Activated gamma-delta T cell treated with anti-CD3 and anti-CD28 coated beads, Interleukin-2, amount 50 U/mL, for 16 hours (primary cell): ENCODE measurements at regions not wholly inside any gene's neighbourhood (a gene's known extent, or its start where the extent isn't known, plus 50 kb on each side); places are given as distances from the start of the nearest gene placed in this dataset.

Experiments used
- DNase-seq: peaks from one replicate; pipeline ENCODE4 v3.0.0-alpha.2; 2020; ENCODE audit warnings: low read depth

DNA sequence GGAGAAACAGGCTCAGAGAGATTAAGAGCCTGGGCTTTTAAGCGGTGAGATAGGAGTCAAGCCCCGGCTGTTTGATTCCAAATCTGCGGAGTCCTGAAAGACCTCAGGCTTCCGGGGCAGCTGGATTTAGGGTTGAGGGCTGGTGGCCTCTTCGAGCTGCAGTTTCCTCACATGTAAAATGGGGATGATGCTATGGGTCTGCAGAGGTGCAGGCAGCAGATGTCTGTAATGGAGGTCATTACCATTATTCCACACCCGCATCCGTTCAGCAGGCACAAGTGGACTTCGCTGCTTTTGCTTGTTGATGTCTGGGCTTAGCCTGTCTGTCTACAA lies 175.6 kb upstream of the HS6ST1 start:
- DNase-seq, result no peak

DNA sequence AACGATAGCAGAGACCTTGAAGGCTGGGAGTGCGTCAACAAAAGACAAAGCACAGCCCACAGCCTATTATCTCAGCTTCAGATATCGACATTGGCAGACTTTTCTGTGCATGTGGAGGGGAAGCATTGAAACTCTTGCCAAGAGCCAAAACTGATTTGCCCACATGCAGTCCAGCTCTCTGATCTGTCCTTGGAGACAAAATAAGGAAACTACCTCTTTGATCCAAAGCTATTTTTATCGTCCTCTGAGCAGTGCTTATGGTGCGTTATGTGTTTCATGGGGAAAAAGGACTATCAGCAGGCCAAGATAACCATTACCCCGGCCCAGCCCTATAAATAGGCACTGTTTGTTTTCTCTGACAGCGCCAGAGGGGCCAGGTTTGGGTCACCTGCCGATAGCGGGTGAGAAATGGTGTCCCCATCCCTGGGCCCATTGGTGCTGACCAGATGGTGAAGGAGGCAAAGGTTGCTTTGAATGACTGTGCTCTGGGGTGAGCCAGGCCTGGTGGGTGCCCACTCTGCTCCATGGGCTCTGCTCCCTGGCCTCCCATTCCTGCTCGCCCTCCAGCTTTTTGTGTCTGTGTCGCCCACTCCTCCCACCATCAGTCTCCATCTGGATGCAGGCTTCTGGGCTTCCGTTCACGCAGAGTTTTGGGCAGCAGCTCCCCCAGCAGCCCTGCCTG lies 176.1 kb upstream of the HS6ST1 start:
- DNase-seq, result no peak

DNA sequence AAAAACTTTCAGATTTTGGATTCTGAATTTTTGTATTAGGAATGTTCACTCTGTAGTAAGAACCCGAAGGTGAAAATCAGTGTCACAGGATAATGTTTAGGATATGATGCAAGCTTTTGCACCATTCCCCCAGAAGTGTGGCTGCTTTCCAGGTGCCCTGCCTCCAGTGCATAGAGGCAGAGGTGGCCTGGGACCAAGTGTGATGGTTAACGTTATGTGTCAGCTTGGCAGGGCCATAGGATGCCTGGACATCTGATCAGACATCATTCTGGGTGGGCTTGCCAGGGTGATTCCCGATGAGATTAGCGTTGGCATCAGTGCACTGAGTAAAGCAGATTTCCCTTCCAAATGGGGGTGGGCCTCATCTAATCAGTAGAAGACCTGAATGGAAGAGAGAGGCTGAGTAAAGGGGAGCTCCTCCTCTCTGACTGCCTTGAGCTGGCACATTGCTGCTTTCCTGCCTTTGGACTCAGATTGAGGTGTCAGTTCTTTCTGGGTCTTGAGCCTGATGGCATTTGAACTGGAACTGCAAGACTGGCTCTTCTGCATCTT lies 177.4 kb upstream of the HS6ST1 start:
- no peak for DNase-seq

DNA sequence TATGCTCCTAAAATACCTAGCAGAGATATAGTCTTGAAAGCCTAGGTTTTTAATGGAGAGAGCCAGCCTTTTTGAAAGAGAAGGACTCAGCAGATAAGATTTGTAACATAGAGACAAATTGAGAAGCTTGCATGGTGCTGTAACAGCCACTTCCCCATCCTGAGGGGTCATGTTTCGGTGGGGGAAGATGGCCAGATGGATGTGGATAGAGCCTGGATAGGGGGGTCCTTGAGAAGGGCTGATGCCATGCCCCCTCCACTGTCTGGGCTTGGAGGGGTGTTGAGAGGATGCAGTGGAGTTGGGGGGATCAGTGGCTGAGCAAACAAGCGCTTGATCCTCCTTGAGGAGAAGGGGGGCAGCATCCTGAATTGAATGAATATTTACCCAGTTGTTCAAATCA lies 178.0 kb upstream of the HS6ST1 start:
- no peak for DNase-seq

DNA sequence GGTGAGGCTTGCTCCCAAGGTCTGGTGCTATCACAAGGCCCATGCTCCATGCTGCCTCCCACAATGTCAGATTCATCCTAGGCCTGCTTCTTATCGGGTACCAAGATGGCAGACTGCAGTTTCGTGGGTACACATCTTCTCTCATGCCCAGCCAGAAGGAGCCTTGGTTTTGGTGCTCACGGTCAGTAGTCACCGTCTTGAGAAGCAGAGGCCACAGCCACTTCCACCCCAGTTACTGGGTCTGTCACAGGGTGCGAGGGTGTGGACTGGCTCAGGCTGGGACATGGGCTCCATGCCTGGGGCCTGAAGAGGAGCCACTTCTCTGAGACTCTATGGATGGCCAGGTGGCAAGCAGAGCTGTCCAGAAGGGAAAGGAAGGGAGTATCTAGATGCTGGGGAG lies 178.8 kb upstream of the HS6ST1 start:
- DNase-seq, result no peak

DNA sequence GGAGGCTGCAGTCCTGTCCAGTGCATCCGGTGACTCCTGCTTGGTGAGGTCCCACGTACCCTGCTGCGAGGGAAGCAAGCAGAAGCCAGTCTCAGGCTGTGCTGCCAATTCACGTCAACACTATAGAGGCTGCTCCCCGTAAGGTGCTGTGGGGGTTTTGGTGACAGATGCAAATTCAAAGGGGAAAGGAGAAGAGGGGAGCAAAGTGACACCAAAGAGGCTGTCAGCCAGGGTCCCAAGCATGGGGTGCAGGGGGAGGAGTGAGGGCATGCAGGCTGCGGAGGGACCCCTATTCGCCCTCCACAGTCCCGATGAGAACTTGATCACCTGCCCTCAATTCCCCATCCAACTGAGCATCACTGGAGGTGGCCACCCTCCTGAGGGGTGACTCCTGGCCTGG lies 179.4 kb upstream of the HS6ST1 start:
- no peak for DNase-seq

DNA sequence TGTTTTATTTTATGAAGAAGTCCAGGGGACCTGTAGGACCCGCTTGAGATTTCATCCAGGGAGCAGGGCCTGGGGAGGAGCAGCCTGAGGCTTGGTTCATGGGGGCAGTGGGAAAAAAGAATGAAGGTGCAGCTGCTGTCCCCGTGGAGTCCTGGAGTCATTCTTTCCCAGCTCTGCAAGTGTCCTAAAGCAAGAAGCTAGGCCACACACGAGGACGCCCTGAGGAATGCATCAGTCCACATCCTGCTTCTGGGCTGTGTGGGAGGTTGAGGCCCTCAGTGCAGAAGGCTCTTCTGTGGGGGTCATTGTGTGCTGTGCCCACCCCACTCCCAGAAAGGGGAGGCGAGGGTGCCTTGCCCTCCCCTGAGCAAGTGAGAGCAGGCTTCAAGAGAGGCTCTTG lies 179.9 kb upstream of the HS6ST1 start:
- DNase-seq, result no peak

DNA sequence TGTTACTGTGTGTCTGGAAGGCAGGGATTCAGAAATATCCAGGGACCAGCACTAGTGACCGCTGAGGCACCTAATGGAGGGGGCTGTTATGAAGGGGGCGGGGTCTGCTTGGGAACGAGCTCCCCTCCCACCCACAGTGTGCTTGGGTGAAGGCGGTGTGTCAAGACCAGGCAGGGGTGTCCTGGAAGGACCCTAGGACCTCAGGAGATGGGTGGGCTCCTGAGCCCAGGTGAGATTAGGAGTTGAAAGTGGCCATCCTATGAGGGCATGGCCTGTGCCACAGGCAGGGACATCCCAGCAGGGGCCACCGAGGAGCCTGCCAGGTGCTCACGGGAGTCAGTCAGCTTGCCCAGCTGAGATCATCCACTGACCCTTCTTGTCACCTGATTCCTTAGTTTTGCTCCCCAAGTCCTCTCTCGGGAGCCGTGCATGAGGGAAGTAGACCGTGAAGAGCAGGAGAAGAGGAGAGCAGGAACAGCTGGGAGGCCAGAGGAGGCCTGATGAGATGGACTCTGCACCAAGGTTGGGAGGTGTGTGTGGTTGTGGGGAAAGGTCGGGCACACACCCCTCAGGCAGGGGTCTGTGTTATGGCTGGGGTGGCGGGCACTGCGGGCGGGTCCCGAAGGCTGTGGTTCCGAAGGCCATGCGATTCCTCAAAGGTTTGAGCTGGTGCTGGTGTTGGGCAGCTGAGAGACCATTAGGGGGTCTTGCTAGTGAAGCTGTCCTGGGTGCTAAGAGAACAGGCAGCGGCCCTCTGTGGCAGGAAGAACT lies 180.9 kb upstream of the HS6ST1 start:
- no peak for DNase-seq

DNA sequence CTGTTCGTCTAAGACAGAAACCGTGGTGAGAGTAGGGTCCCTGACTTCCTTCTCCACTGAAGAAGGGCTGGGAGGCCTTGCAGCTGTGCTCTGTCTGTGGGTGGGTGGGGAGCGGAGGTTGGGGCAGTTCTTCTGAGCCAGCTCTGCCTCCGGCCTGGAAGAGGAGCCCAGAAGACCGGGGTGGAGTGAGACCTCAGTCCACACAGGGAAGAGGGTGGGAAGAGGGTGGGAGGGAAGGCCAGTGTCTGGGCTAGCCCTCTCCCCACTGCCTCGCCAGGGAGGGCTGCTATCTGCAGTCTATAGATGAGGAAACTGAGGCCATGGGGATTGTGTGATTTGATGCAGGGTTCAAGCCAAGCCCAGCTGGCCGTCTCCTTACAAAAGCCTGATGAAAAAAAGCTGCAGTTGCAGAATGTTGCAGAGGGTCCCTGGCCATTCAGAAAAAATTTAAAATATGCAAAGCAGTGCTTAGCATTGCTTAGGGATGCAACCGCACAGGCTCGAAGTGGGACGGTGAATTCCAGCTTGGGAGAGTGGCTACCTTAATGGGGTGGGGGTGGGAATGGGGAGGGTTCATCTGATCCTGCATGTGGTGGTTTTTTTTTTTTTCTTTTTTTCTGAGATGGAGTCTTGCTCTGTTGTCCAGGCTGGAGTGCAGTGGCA lies 181.6 kb upstream of the HS6ST1 start:
- no peak for DNase-seq

DNA sequence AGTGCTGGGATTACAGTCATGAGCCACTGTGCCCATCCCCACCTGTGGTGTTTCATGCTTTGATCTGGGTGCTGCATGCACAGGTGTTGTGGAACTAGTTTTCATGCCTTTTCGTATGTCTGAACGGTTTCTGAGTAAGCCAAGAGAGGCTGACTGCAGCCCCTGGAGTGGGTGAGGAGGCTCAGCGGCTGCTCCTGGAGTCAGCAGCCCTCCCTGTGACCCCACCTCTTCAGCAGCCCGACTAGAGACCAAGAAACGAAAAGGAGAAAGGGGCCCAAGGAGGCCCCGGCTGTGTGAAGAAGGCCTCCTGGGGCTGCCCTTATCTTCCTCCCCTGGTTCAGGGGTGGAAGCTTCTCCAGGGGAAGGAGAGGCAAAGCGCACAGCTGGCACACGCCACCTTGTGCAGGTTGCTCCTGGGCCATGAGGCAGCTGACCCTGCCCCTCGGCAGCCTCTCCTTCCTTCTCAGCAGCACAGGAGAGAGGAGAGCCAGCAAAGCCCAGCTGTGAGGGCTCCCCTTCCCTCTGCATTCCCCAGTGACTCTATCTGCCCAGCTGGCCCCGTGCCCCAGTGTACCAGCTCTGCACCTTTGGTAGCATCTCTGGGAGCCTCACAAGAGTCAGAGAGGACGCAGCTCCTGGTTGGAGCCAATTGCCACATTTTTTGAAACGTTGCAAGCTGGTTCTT lies 182.5 kb upstream of the HS6ST1 start:
- no peak for DNase-seq

DNA sequence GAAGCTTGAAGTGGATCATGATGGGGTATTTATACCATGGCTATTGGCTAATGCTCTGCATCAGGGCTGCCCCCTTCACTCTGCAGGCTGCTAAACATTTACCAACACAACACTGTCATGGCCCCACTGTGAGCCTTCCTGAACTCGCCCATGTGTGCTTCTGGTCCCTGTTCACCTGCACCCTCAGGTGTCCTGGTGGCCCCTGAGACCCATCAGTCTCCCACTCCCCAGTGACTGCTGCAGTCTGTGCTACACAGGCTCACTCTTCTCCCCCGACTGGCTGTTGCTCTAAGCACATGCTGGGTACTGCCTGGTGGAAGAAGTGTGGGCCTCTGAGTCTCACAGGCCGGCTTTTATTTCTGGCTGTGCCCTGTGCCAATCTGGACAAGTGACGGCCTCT lies 183.0 kb upstream of the HS6ST1 start:
- DNase-seq, result no peak

DNA sequence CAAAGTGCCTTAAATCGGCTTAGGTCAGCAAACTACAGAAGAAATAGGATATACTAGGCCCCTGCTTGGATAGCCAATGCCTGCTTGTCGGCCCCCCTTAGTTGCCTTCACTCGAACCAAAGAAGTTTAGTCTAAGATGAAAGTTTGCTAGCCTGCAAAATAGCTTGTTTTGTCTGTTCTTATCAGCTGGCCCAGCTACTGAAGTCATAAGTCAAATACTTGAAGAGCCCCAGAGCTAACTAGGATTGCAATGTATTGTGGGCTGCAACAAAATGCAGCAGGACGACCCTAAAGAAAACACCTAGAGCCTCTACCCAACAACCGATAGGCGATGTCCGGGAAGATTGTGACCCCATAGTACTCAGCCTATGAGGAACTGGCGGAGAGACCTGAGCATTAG lies 183.5 kb upstream of the HS6ST1 start:
- DNase-seq, result no peak

DNA sequence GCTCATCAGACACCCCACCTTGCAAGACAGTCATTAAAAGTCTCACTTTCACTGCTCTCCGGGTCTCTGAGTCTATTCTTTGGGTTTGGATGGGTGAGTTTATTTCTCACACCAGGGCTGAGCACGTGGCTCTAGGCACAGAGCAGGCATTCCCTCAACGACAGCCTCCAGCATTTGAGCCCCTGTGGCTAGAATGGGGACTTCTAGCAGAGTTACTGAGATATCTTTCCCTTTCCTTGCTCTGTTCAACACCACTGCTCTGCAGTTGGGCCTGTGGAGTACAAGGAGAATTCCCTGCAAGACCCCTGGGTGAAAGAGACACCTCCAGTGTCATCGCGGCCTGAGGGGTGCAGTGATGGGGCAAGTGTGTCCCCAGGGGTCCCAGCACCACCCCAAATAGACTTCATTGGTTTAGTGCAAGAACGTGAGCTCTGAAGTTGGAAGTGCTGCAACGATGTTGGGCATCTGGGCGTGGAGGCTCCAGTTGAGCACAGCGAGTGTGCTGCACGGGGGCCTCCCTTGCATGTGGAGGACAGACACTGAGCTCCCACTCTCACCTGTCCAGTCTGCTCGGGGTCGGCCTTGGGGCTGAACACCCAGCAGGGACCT lies 184.1 kb upstream of the HS6ST1 start:
- DNase-seq, result no peak

DNA sequence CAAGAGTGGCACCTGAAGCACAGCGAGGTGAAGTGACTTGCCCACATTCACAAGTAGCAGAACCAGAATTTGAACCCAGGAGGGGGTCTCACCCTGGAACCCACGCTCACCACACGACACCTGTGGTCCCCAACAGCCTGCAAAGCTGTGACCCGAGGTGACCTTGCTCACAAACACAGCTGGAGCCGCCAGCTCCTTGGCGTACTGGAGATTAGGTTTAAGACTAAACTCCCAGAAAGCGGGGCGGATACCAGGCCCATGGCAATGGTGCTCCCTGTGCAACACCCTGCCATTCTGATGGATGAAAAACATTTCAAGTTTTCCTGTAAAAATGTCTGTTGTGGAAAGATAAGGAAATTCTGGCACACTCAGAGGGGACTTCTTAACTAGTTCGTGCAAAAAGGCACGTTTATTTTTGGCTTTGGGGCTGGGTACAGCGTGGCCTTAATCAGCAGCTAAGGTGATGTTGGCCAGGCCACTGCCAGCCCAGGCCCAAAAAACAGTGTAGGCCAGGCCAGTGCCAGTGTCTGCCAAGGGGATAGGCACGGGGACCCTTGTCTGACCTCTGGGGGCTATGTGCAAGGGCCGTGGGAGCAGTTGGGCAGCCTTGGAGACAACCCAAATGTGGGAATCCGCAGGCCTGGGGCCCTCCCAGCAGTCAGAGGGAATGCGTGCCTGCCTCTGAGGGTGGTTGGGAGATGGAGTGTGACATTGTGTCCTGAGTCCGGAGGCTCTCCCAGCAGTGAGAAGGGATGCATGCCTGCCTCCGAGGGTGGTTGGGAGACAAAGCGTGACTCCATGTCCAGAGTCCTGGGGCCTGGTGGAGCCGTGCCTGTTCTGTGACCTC lies 185.0 kb upstream of the HS6ST1 start:
- DNase-seq, result no peak

DNA sequence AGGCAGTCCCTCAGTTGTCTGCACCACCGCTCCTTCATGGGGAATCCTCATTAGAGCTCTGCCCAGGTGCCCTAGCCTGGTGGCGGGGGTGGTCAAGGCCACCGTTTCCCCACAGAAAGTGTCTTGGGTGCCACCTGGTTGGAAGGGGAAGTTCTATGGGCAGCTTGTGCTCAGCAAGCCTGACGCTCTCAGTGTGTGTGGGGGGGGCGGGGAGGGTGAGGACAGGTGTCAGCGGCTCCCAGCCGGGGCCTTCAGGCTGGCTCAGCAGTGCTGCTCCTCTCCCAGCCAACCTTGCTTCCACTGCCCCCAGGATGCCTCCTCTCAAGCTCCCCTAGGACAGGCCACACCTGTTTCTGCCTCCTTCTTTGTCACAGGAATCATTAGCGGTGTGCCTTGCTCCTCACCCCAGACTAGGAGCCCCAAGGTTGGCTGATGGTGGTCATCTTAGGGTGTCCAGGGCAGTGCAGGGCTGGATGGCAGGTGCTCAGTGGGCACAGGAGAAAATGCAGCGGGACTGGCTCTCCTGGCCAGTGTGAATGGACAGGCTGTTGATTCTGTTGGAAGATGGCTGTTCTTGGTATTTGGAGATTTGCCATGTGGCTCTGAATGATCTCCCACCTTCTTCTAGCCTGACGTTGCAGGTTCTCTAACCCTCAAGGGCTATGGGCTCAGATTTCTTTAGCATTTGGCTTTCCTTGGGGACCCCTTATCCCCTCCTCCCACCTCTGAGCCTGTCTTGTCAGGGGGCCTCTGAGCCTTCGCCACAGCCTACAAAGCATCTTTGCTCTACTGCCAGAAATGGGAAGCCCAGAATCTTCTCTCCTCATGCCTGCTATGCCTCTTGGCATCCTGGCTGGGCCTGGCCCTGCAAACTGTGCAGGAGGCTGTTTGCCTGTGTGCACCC lies 185.8 kb upstream of the HS6ST1 start:
- no peak for DNase-seq

DNA sequence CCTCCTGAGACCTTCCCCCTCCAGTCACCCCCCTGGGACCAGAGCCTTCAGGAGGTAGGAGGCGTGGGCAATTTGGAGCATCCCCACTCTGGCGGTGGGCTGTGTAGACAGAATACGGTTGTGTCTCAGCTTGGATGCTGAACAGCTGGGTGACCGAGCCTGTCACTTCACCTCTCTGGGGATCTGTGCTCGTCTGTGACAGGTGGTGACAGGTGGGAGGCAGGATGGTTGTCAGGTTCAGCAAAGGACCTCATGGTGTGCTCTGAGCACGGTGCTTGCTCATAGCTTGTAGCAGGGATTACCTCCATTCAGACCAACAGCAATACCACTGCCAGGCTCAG lies 186.5 kb upstream of the HS6ST1 start:
- DNase-seq, result no peak

DNA sequence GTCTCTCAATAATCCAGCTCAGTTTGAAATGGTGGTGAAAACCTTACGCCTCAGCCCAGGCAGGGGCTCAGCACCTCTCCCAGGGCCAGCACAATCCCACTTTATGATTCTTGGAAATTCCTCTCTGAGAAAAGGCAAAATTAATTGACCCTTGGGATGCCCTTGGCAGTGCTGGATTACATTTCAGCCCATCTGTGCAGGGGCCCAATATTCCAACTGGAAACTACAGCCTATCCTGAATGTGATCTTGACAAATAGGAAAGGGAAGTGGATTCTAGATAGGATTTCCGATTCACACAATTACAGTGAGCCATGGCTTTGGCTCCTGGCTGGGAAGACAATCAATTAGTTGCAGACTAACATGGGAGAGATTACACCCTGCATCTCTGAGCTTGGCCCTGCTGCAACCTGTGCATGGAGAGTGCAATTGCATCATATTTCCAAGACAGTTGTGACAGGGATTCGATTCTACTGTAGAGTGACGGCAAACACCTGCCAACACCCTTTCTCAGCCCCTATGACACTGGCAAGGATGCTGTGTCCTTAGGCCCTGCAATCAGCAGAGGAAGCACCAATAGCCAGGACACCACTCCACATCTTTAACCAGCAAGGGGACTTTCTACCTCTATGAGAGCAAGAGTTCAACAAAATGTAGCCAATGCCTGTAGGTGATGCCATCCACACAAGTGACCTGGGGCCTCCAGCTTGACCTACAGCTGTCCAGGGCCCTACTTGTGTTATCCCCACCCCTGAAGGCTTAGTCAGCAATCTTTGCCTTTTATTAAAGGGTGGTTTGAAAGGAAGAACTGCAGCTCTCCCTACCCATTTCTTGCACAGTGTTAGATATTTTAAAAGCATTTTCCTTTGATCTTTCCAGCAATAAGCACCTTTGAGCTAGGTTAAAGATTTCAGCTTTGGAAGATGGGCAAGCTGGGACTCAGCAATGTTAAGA lies 187.2 kb upstream of the HS6ST1 start:
- DNase-seq, result no peak

DNA sequence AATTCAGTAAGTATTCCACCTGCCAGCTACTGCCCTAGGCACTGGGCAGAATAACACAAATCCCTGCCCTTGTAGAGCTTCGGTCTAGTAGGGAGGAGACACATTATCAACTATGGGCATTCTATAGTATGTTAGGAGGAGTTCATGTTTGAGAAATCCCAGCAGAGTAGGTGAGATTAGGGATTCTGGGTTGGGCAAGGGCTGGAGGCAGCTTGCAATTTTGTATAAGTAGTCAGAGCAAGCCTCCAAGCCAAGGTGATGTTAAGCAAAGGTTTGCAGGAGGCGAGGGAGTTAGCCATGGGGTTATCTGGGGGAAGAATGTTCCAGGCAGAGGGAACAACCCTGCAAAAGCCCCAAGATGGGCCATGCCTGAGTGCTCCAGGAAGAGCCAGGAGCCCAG lies 187.9 kb upstream of the HS6ST1 start:
- no peak for DNase-seq
